Esophagus squamous epithelium (tissue), 4 donors: ENCODE measurements at regions not wholly inside any gene's neighbourhood (a gene's known extent, or its start where the extent isn't known, plus 50 kb on each side); places are given as distances from the start of the nearest gene placed in this dataset.

Source experiments
- CTCF ChIP-seq, 6 experiments: fragments of 450-650 bp in 4 of 6; fragments of 200-600 bp in 2 of 6; sonication (generic) in 2 of 6; IDR thresholded peaks; one replicate each; pipeline ENCODE4 v1.5.1; 2016 to 2019; ENCODE audit warnings: antibody characterized with exemption in 6 of 6, mild to moderate bottlenecking in 4 of 6, moderate library complexity in 4 of 6
- POLR2A ChIP-seq, 4 donors: fragments of 450-650 bp; IDR thresholded peaks; one replicate each; pipeline ENCODE4 v1.6.1; 2017; ENCODE audit warnings: antibody characterized with exemption in 4 of 4, mild to moderate bottlenecking in 4 of 4, moderate library complexity in 3 of 4

- TF ChIP-seq CTCF (IDR thresholded peaks at IDR 0.05) (no peak), POLR2A (IDR thresholded peaks at IDR 0.05) (no peak)
These were observed 79.3 kb upstream of the VAV3 start for GRCh38 chr1:108044318-108044717.
